Mucosa of stomach (tissue), 1 donor: ENCODE measurements at regions not wholly inside any gene's neighbourhood (a gene's known extent, or its start where the extent isn't known, plus 50 kb on each side); places are given as distances from the start of the nearest gene placed in this dataset.

ENCODE experiments used
- H3K27me3 ChIP-seq: one replicate; pipeline ENCODE4 v1.7.0; 2013; ENCODE audit warnings: mild to moderate bottlenecking, low read length; ENCODE audit not compliant: control insufficient read depth, insufficient read depth
- H3K36me3 ChIP-seq: one replicate; pipeline ENCODE4 v1.7.0; 2013; ENCODE audit warnings: low read length; ENCODE audit not compliant: control insufficient read depth, insufficient read depth
- H3K4me1 ChIP-seq: one replicate; pipeline ENCODE4 v1.7.0; 2013; ENCODE audit warnings: mild to moderate bottlenecking, low read length; ENCODE audit not compliant: control insufficient read depth, insufficient read depth
- H3K4me3 ChIP-seq: one replicate; pipeline ENCODE4 v1.7.0; 2013; ENCODE audit warnings: low read length
- H3K9ac ChIP-seq: one replicate; pipeline ENCODE4 v1.7.0; 2013; ENCODE audit warnings: mild to moderate bottlenecking, low read length, moderate library complexity
- H3K9me3 ChIP-seq: one replicate; pipeline ENCODE4 v1.7.0; 2013; ENCODE audit warnings: mild to moderate bottlenecking, low read length, moderate library complexity; ENCODE audit not compliant: control insufficient read depth
- donor health status: Pancreatic carcinoma.

GRCh38 chr13:65642301-65642700 lies 1587.8 kb downstream of the PCDH9 start:
- Histone ChIP-seq H3K9me3 (no peaks in the 10 kb centered on the region), H3K4me1 (no peaks in the 10 kb centered on the region)

DNA sequence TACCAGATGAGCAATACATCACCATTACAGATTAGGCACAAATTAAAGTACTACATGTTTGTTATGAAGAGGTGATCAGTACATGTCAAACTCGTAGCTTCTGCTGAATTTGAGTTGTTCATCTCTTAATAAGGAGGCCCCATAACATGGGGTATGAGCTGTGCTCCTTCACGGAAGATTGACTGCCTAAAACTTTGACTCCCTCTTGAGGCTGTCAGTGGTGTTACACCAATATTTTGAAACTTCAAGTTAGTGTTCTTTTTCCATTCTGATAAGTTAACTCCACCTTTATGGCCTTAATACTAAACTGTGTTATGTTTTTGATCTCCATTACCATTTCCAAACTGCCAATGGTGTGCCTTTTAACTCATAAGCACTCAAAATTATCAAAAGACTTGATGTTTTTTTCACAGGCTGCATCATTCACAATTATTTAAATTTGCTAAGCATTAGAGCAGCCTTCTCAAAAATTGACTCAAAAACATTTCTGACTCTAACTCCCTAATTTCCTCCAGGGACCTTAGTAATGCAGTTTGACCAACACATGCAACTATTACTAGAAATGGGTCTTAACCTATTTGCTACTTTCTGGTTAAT lies 1591.5 kb downstream of the PCDH9 start:
- Histone ChIP-seq H3K9me3 (no peaks in the 10 kb centered on the region), H3K9ac (no peak overlapping the region), H3K27me3 (no peaks in the 10 kb centered on the region), H3K36me3 (no peaks in the 10 kb centered on the region), H3K4me3 (no peak overlapping the region), H3K4me1 (no peaks in the 10 kb centered on the region)

More at GRCh38 chr13:65642301-65642700, 1587.8 kb downstream of the PCDH9 start:
- no peak overlapping the region for H3K4me3 ChIP-seq
- H3K9ac ChIP-seq: no peak overlapping the region
- H3K36me3 ChIP-seq: no peaks in the 10 kb centered on the region
- no peaks in the 10 kb centered on the region for H3K27me3 ChIP-seq

DNA sequence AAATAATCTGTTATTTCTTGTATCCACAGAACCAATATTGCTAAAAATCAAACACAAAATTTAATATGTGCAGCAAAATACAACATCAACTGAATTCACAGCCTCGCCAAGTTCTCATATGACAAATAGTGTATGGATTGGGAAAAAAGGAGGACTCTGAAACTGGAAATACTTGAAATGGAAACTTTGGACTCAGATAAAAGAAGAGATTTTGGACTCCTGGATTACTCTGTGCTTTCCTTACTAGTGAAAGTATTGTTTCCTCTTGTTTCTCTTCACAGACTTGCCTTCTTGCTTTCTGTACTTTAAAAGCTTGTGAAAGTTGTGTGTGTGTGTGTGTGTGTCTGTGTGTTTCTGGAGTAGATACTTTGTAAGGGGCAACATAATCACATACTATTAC lies 1596.3 kb downstream of the PCDH9 start:
- Histone ChIP-seq H3K36me3 (no peaks in the 10 kb centered on the region), H3K9ac (no peak overlapping the region), H3K27me3 (no peaks in the 10 kb centered on the region), H3K4me3 (no peak overlapping the region), H3K4me1 (no peaks in the 10 kb centered on the region), H3K9me3 (no peaks in the 10 kb centered on the region)

- Histone ChIP-seq H3K9ac (no peak overlapping the region), H3K9me3 (no peaks in the 10 kb centered on the region), H3K27me3 (no peaks in the 10 kb centered on the region), H3K4me3 (no peak overlapping the region), H3K36me3 (no peaks in the 10 kb centered on the region), H3K4me1 (no peaks in the 10 kb centered on the region)
Observed at GRCh38 chr13:65631078-65631477, 1599.1 kb downstream of the PCDH9 start.

DNA sequence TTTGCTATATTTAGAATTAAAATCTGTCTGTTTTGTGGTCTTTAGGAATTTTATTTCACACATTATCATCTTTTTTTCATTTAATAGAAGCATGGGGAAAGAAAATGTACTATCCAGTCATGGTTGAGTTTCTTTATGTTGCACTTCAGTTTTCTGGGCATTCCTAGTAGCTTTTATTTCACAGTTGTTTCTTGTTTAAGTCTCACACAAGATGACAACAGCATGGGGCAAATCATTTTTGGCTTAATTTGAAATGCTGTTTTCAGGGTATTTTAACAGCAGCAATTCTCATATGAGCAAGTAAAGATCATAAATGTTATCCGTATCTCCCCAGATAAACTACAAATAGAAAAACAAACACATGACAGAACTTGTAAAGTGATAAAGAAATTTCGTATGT lies 1600.2 kb downstream of the PCDH9 start:
- Histone ChIP-seq H3K9me3 (no peaks in the 10 kb centered on the region), H3K9ac (no peak overlapping the region), H3K4me1 (no peaks in the 10 kb centered on the region), H3K27me3 (no peaks in the 10 kb centered on the region), H3K36me3 (no peaks in the 10 kb centered on the region), H3K4me3 (no peak overlapping the region)

GRCh38 chr13:65623148-65623547 lies 1607.0 kb downstream of the PCDH9 start:
- no peaks in the 10 kb centered on the region for H3K36me3 ChIP-seq
- no peaks in the 10 kb centered on the region for H3K27me3 ChIP-seq
- H3K9me3 ChIP-seq: no peaks in the 10 kb centered on the region
- no peaks in the 10 kb centered on the region for H3K4me1 ChIP-seq
- H3K4me3 ChIP-seq: no peak overlapping the region
- H3K9ac ChIP-seq: no peak overlapping the region

GRCh38 chr13:65615506-65615905 lies 1614.6 kb downstream of the PCDH9 start:
- Histone ChIP-seq H3K9ac (no peak overlapping the region), H3K9me3 (no peaks in the 10 kb centered on the region), H3K36me3 (no peaks in the 10 kb centered on the region), H3K4me3 (no peak overlapping the region), H3K27me3 (no peaks in the 10 kb centered on the region), H3K4me1 (no peaks in the 10 kb centered on the region)

DNA sequence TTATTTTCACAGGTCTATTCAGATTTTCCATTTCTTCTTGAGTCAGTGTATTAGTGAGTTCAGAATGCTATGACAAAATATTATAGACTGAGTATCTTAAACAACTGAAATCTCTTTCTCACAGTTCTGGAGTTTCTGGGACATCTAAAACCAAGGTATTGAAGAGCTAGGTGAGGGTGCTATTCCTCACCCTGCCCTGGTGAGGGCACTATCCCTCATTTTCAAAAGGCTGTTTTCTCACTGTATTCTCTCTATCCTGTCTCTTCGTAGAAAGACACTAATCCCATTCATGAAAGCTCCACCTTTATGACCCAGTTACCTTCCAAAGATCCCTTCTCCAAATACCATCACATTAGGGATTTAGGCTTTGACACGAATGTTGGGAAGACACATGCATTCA lies 1617.1 kb downstream of the PCDH9 start:
- Histone ChIP-seq H3K9ac (no peak overlapping the region), H3K4me1 (no peaks in the 10 kb centered on the region), H3K9me3 (no peaks in the 10 kb centered on the region), H3K36me3 (no peaks in the 10 kb centered on the region), H3K4me3 (no peak overlapping the region), H3K27me3 (no peaks in the 10 kb centered on the region)

- Histone ChIP-seq H3K27me3 (no peaks in the 10 kb centered on the region), H3K4me1 (no peaks in the 10 kb centered on the region), H3K4me3 (no peak overlapping the region), H3K9me3 (no peaks in the 10 kb centered on the region), H3K36me3 (no peaks in the 10 kb centered on the region), H3K9ac (no peak overlapping the region)
Observed at GRCh38 chr13:65609350-65609749, 1620.8 kb downstream of the PCDH9 start.

- Histone ChIP-seq H3K4me1 (no peaks in the 10 kb centered on the region), H3K9me3 (no peaks in the 10 kb centered on the region), H3K36me3 (no peaks in the 10 kb centered on the region), H3K27me3 (no peaks in the 10 kb centered on the region), H3K4me3 (no peak overlapping the region), H3K9ac (no peak overlapping the region)
Observed at GRCh38 chr13:65606622-65607021, 1623.5 kb downstream of the PCDH9 start.

DNA sequence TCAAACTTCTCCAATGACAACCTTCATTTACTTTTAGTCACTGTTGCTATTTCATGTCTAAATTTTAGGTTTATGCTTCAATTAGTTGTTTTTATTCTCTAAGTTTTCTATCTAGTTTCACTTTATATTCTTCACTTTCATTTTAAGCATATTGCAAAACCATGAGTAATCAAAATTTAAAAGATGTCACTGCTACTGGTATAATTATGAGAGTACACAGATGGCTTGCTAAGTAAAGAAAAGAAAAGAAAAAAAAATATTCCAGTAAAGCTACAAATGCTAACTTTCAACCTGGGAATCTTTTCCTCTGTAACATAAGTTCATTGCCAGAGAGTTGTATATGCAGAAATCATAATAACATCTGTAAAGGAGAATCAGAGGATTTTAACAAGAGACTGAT lies 1624.7 kb downstream of the PCDH9 start:
- H3K9ac ChIP-seq: no peak overlapping the region
- H3K27me3 ChIP-seq: no peaks in the 10 kb centered on the region
- no peaks in the 10 kb centered on the region for H3K9me3 ChIP-seq
- H3K36me3 ChIP-seq: no peaks in the 10 kb centered on the region
- H3K4me3 ChIP-seq: no peak overlapping the region
- no peaks in the 10 kb centered on the region for H3K4me1 ChIP-seq

- H3K9me3 ChIP-seq: no peaks in the 10 kb centered on the region
- H3K4me1 ChIP-seq: no peaks in the 10 kb centered on the region
- H3K36me3 ChIP-seq: no peaks in the 10 kb centered on the region
- H3K27me3 ChIP-seq: no peaks in the 10 kb centered on the region
- H3K9ac ChIP-seq: no peak overlapping the region
- no peak overlapping the region for H3K4me3 ChIP-seq
Observed at GRCh38 chr13:65603160-65603559, 1627.0 kb downstream of the PCDH9 start.

GRCh38 chr13:65601855-65602254 lies 1628.3 kb downstream of the PCDH9 start:
- no peaks in the 10 kb centered on the region for H3K4me1 ChIP-seq
- H3K27me3 ChIP-seq: no peaks in the 10 kb centered on the region
- H3K36me3 ChIP-seq: no peaks in the 10 kb centered on the region
- no peaks in the 10 kb centered on the region for H3K9me3 ChIP-seq
- H3K9ac ChIP-seq: no peak overlapping the region
- no peak overlapping the region for H3K4me3 ChIP-seq
